Activated gamma-delta T cell treated with Interleukin-2 at 50 U/mL for 16 hours (primary cell): ENCODE measurements at regions not wholly inside any gene's neighbourhood (a gene's known extent, or its start where the extent isn't known, plus 50 kb on each side); places are given as distances from the start of the nearest gene placed in this dataset.
"Not testable (repeated sequence)": the region's sequence is repeated elsewhere in the genome, so short reads cannot be mapped to it uniquely, and the experiment has no call there.

ENCODE experiments used
- DNase-seq: peaks from one replicate; pipeline ENCODE4 v3.0.0-alpha.2; 2020

GRCh38 chr5:69006030-69006429 lies 87.8 kb upstream of the SLC30A5 start:
- DNase-seq, result no peak

GRCh38 chr5:69007163-69007562 lies 86.7 kb upstream of the SLC30A5 start:
- DNase-seq, result no peak

GRCh38 chr5:69007726-69008368 lies 86.0 kb upstream of the SLC30A5 start:
- peak; percentile 68 for DNase-seq

- no peak for DNase-seq
Observed at GRCh38 chr5:69010476-69010875, 83.3 kb upstream of the SLC30A5 start.

GRCh38 chr5:69011910-69012309 lies 81.9 kb upstream of the SLC30A5 start:
- no peak for DNase-seq

GRCh38 chr5:69013481-69013880 lies 80.3 kb upstream of the SLC30A5 start:
- DNase-seq, result no peak

- DNase-seq, result not testable (repeated sequence)
Observed at GRCh38 chr5:69014007-69014406, 79.8 kb upstream of the SLC30A5 start.

- DNase-seq, result no peak
Observed at GRCh38 chr5:69019668-69020375, 74.0 kb upstream of the SLC30A5 start.

- no peak for DNase-seq
Observed at GRCh38 chr5:69024241-69024651, 69.6 kb upstream of the SLC30A5 start.

- DNase-seq, result no peak
Observed at GRCh38 chr5:69029292-69029691, 64.5 kb upstream of the SLC30A5 start.

- no peak for DNase-seq
Observed at GRCh38 chr5:69030358-69031062, 63.3 kb upstream of the SLC30A5 start.

- no peak for DNase-seq
Observed at GRCh38 chr5:69032009-69032408, 61.8 kb upstream of the SLC30A5 start.

GRCh38 chr5:69033690-69034089 lies 60.1 kb upstream of the SLC30A5 start:
- no peak for DNase-seq

GRCh38 chr5:69034898-69035297 lies 58.9 kb upstream of the SLC30A5 start:
- no peak for DNase-seq

- DNase-seq, result no peak
Observed at GRCh38 chr5:69035665-69036064, 58.1 kb upstream of the SLC30A5 start.

GRCh38 chr5:69038539-69038938 lies 55.3 kb upstream of the SLC30A5 start:
- DNase-seq, result no peak

- no peak for DNase-seq
Observed at GRCh38 chr5:69039829-69040228, 54.0 kb upstream of the SLC30A5 start.

- no peak for DNase-seq
Observed at GRCh38 chr5:69042500-69042899, 51.3 kb upstream of the SLC30A5 start.

GRCh38 chr5:69042915-69043654 lies 50.7 kb upstream of the SLC30A5 start:
- DNase-seq, result peak; percentile 85

GRCh38 chr5:69043655-69043996 lies 50.2 kb upstream of the SLC30A5 start:
- DNase-seq, result no peak
